Midbrain (tissue), 1 donor: ENCODE measurements at regions not wholly inside any gene's neighbourhood (a gene's known extent, or its start where the extent isn't known, plus 50 kb on each side); places are given as distances from the start of the nearest gene placed in this dataset.
"Not testable (repeated sequence)": the region's sequence is repeated elsewhere in the genome, so short reads cannot be mapped to it uniquely, and the experiment has no call there.

Experiments
- DNase-seq: peaks from one replicate; lab custom pipeline; 2025; lab: John Stamatoyannopoulos, UW

DNA sequence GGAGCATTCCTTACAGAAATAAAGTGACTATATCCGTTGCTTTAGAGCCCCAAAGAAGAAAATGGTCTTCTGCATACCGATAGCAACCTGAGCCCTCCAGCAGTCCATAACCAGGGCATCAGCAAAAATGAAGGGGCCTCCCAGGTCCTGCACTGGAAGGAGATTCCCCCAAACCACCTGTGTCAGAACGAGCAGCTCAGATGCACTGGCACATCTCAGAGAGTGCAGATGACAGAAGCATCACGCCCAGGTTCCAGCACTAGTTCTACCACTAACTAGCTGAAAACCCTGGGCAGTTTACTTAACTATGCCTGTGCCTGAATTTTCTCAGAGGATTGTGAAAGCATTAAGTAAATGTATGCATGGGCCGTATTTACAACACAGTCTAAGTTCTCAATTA, 466.7 kb upstream of the MYT1L start:
- DNase-seq, result no peak

DNA sequence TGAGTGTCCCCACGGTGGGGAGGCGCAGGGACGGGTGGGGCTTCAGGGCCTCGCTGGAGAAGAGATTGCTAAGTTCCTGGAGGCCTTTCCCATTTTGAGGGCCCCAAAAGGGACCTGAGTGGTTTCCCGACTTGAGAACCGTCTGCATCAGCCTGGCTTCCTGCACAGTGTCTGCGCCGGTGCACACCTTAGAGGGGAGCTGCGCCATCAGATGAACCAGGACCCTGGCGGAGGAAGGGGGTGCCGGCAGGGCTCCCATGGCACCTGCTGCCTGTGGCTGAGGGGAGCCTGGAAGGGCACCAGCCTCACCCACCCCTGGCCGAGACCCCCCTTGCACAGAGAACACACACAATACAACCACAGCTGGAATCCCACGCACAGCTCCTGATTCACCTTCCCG, 465.1 kb upstream of the MYT1L start:
- DNase-seq, result no peak

DNA sequence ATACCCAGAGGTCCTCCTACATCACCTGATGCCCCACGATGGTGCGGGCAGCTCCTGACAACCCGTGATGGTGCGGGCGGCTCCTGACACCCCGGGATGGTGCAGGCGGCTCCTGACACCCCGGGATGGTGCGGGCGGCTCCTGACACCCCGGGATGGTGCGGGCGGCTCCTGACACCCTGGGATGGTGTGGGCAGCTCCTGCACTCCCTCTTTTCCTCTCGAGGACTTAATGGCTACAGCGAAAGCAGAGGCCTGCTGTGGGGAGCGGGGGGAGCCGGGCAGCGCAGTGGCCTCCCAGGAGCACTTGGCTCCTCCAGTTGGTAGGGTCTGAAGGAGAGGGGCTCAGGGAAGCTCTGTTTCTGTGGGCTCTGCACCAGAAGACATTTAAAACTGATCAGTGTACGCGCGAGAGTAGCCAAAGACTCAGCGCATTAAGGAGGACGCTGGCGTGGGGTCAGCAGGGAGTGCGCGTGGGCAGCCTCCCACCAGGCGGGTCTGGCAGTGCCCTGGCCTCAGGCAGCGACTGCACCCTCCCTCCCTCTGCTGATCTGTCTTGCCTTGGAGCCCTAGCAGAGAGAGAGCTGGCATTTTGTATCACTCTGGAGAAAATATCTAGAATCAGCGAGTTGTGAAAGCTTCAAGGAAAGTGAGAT, 464.5 kb upstream of the MYT1L start:
- DNase-seq, result no peak

DNA sequence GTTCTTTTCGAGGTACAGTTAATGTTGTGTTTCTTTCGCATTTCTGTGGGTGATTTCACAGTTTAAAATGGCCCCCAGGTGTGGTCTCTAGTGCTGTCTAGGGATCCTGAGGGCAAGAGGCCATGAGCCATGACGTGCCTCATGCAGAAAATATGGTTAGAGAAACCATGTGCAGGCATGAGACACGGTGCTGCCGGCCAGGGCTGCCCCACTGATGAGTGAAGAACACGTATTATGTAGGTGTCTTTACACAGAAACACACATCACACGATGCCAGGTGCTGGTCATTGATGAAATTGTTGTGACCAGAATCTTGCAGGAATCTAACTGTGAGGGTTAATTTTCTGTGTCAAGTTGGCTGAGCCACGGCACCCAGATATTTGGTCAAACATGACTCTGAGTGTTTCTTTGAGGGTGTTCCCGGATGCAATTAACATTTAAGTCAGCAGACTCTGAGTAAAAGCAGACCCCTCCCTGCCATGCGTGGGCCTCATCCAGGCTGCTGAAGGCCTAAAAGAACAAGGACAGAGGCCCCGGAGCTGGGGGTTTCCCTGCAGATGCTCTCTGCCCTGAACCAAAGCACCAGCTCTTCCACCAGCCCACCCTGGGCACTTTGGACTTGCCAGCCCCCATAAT, 463.0 kb upstream of the MYT1L start:
- no peak for DNase-seq

DNA sequence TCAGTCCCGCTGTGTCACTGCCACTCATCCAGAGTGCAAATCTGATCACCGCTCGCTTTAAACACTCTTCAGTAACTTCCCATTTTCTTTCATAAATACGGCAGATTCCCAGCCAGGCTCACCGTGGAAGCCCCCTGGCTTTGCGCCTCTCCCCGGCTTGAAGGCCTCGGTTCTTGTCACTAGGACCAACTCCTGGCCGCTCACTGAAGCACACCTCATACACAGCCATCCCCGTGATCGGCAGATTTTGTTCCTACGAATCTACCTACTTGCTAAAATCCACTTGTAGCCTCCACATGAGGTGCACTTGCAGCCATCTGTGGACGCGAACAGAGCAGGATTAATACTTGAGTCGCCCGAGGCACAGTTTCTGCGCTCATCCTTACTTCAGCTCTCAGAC, 462.4 kb upstream of the MYT1L start:
- no peak for DNase-seq

DNA sequence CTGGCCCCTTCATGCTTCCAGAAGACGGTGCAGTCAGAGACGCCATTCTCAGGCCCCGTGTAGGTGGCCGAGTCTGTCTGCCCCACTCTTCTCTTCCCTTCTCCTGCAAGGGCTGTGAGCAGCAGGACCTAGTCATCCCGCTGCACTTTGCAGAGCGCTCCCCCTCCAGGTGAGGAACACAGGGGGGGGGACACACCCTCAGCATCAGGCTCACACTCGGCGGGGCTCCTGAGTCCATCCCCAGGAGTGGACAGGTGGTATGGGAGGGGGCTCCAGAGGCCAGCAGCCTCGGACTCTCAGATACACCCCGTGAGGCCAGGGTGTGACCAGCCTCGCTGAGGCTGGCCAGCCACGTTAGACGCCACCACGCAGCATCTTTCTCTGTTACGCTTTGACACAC, 460.5 kb upstream of the MYT1L start:
- no peak for DNase-seq

DNA sequence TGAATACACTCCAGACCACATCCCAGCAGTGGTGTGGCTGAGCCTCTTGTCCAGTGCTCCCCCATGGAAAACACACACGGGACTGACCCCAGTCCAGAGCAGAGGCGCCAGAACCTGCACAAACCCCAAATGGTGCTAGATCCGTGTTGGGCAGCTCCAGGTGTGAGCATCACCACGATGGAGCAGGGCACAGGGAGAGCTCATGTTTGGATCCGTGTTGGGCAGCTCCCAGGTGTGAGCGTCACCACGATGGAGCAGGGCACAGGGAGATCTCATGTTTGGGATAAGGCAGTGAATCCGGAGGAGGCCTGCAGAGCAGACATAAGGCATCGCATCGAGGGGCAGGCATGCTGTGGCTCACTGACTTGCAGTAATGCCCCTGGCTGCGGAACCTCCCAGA, 460.0 kb upstream of the MYT1L start:
- no peak for DNase-seq

DNA sequence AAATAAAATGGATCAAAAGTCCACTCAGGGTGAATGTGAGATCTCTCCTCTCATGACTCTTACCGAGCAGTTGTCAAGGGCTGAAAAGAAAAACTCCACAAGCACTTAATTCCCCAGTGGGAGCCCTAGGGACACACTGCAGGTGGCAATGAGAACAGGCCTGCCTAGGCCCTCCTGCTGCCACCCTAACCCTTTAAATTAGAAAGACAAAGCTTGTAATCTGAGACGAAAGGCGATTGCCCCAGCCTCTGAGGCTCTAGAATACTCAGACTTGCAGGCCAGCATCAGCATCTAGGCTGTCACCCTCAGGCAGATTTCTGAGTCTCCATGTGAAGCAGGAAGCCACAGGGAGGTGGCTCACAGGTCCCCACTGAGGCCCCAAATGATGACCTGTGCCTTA, 457.0 kb upstream of the MYT1L start:
- DNase-seq, result no peak

DNA sequence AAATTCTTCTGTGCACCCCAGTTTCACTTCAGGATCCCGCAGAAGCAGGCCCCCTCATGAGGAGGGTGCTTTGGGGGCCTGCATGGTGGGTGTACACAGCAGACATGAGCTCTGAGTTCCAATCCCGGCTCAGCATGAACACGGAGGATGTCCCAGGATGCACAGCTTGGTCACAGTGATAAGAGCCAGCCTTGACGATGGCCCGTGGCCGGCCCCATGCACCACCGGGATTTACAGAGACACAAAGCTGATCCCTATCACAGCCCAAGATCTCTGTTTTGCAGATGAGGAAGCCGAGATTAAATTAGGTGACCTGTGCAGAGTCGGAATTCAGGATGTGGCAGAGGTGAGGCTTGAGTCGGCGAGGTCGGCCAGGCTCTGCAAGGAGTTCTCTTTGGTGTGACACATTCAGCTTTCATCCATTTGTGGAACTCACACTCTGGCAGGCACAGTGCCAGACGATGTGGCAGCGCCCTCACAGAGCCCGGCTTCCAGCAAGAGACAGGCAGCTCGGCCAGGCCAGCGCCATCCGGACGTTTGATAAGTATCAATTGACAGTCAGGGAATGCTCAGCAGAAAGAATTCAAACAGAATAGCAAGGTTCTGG, 456.3 kb upstream of the MYT1L start:
- DNase-seq, result no peak

DNA sequence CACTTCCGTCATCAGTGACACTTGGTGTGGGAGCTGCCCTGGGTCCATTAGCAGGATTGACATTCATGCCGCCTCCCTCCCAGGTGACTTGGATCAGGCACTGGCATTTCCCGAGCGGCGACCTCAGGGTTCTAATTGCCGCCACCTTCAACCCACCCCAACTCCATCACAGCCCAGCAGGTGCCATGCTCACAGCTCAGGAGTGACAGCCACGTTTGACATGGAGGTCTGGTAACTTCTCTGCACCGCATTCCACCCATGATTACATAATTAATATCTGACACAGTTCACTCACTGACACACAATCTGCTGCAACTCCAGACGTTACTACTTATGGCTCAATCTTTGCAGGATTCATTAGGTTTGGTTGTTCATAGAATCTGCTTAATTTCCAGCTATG, 450.9 kb upstream of the MYT1L start:
- no peak for DNase-seq

DNA sequence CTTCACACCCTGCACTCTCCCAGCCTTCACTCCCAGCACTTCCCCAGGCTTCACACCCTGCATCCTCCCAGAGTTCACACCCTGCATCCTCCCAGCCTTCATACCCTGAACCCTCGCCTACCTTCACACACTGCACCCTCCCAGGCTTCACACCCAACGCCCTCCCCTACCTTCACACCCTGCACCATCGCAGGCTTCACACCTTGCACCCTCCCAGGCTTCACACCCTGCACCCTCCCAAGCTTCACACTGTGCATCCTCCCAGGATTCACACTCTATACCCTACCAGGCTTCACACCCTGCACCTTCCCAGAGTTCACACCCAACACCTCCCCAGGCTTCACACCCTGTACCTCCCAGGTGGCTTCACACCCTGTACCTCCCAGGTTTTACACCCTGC, 448.7 kb upstream of the MYT1L start:
- no peak for DNase-seq

DNA sequence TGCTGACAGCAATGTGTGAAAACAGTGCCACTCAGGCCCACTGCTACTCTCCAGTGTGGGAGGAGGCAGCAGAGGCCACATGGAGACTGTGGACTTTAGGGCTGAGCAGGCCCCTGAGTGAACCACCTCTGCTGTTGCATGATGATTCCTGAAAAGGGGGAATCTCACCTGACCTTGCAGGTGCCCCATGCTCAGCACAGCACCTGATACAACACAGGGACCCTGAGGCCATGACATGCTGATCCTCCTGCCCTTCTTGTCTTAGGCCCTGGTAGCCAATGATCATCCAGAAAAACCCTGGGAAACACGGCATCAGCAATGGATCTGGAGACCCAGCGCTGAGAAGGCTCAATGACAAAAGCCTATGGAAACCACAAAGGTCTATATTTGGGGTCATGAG, 446.8 kb upstream of the MYT1L start:
- DNase-seq, result no peak

DNA sequence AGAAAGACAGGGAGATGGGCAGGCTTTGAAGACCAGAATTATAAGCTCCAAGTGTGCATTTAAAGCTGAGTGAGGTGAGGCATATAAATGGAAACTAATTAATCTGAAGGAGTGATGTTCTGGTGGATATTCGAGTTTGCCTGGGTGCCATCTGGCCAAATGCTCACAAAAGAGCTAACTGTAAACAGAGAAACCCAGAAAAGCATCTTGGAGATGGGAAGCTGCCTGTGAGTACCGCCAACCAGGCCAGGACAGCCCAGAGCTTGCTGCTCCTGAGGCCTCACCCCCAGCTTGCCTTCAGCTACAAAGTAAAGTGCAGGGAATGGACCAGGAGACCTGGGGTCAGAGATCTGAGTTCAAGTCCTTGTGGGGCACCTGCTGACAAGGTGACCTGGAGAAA, 446.1 kb upstream of the MYT1L start:
- DNase-seq, result no peak

DNA sequence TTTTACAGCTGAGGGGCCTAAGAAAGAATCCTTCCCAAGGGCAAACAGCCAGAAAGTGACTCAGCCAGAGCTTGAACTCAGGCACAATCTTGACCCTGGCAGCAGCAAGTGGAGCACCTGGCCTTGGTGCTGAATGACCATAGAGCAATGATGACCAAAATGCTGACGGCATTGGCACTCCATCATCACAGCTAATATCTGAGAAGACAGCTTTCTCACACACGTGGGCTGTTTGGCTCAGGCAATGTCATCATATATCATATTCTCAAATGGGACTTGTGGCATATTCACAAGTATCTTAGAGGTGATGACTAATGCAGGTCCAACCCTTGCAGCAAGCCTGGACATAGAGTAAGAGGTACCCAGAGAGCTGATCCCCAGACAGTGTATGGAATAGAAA, 443.9 kb upstream of the MYT1L start:
- no peak for DNase-seq

DNA sequence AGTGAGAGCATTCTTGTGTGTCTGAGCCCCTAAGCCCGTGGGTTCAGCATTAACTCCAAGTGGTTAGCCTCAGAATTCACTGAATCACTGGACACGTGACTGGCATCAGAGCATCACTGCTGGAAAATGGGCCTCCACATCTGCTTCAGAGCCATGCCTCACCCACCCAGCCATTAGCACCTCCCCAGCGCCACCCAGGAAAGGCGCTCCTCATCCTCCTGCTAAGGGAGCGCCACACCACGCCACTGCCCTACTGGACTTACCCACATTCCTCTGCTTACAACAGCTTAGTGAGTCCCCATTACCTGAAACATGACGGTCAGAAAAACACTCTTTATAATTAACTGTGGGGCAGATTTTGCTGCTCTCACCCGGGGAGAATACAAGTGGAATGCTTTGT, 442.6 kb upstream of the MYT1L start:
- DNase-seq, result no peak

DNA sequence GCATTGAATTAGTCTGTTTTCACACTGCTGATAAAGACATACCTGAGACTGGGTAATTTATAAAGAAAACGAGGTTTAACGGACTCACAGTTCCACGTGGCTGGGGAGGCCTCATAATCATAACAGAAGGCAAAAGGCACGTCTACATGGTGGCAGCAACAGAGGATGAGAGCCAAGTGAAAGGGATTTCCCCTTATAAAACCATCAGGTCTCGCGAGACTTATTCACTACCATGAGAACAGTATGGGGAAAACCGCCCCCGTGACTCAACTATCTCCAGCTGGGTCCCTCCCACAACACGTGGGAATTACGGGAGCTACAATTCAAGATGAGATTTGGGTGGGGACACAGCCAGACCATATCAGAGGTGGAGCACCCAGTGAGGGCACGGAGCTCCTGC, 442.0 kb upstream of the MYT1L start:
- DNase-seq, result not testable (repeated sequence)

DNA sequence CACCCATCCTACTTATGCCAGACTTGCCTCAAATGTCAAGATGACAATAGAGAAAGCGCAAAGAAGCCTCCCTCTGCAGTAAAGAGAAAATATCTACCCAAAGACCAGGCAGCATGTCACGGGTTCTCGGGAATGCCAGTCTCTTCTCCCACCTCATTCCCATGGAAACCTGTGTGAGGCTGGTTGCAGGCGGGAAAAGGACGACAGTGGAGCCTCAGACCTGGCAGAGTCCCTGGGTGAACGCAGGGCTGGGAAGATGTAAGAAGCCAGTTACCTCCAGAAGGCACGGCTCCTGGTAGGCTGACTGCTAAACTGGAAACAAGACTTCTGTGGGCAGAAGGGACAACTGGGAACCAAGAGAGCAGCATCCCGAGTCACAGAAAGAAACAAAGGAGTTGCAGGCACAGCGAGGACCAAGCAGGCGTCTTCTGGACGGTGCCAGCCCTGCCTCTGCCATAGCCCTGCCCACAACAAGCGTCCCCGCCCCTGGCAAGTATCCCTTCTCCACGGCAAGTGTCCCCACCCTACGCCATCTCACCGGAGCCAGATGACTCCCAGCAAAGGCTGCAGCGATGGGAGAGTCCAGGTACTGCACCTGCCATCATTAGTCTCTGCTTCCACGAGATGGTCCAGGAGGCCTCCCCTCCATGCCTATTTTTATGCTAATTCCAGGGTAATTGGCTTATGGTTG, 440.8 kb upstream of the MYT1L start:
- no peak for DNase-seq

DNA sequence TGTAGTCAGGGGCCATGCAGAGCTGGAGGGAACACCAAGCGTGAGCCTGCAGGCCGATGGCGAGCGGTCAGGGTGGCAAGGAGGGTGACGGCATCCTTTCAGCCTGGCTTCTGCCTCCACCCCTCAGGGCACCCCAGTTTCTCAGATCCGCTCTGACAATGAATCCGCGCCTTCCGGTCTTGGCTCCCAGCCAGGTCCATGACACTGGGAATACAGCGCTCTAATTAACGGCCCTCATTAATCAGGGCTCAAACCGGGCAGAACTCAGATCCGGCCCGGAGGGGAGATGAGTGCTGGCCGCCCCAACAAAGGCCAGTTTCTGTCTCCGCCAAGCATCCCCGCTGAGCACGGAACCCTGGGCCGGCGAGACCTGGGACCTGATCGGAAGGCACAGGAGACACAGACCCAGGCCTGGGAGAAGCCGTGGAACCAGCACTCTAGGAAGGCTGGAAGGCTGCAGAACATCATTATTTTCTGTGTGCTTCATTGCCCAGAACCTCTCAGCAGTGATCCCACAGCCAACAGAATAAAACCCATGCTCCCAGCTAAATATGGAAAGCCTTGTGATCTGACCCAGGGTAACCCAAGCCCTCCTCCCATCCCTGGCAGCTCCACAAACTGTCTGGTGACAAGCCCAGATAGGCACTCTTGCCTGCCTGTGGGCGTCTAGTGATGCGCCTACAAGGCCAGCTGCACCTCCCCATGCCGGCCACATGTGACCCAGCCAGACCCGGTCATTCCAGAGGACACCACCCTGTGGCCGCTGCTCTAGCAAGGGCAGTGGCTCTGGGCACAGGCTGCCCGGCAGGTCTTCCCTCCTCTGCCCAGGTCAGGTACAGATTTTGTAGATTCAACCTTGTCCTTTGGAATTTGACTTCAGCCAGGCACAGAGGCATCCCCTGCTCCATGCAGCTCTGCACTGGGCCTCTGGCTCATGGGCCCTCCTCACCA, 438.7 kb upstream of the MYT1L start:
- DNase-seq, result peak; percentile 41

DNA sequence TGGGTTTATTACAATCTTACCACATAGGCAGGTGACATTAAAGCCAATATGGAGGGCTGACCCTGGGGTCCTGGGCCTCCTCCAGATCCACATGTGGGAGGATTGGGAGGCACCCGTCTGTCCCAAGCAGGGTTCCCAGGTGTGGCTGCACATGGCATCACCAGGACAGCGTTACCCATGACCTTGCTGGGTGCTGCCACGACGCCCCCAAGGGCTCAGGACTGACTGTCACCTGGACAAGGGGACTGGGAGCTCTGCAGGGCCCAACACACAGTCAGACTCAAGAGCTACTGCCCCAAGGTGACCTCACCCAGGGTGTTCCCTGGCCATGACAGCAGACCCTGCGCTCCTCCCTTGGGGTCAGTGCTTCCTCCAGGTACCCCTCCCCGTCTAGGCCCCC, 437.4 kb upstream of the MYT1L start:
- DNase-seq, result no peak

DNA sequence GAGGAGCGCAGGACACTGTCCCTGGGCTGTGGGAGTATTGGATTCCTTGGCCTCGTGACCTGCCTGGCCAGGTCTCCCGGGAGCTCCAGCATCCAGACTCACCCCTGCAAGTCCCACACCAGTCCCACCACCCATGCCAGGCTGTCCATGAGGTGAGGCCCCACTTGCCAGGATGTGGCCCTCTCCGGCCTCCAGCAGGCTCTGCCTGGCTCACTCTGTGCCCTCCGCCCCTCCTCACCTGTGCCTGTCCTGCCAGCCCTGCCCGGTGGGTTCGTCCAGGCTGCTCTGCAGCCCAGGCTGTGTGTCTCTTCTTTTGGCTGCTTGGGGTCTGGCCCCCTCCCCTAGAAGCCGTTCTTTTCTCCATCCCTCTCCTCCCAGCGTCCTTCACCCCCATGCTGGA, 436.8 kb upstream of the MYT1L start:
- DNase-seq, result no peak

DNA sequence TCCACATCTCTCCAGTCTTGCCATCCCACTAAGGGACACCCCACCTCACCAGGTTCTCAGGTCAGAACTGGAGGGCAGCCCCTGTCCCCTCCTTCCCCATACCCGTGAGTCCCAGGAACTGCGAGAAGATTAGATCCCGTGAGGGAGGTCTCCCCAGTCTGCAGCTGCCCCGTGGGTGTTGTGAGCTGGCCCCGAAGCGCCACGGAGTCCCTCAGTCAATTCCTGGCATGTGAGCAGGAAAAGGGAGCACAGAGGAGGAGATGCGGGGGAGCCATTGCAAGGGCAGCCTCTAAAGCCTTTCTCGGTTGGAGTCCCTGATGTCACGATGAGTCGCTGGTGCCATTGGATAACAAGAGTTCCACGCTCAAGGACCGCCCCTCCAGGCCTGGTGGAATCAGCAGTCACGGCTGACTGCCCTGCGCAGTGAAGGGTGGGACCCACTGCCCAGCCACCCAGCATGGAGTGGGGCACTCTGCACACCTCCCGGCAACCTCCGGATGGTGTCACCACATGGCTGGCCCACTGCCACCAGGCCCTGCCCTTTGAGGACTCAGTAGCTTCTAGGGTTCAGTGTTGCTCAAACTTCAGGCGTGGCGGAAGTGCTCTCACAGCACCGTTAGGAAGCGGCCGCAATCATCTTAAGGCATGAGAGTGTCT, 434.9 kb upstream of the MYT1L start:
- DNase-seq, result no peak
